Gastrocnemius medialis (tissue), 4 donors: ENCODE measurements at regions not wholly inside any gene's neighbourhood (a gene's known extent, or its start where the extent isn't known, plus 50 kb on each side); places are given as distances from the start of the nearest gene placed in this dataset.

Experiments
- POLR2A ChIP-seq, 2 donors: fragments of 450-650 bp; IDR thresholded peaks; one replicate each; pipeline ENCODE4 v1.6.1; 2017; ENCODE audit warnings: antibody characterized with exemption in 2 of 2, mild to moderate bottlenecking in 2 of 2, moderate library complexity in 2 of 2
- TF ChIP-seq, protein P1 (sequence below), 5 experiments: fragments of 450-650 bp in 3 of 5; fragments of 200-600 bp in 2 of 5; sonication (generic) in 2 of 5; IDR thresholded peaks in 4 of 5; conservative IDR thresholded peaks in 1 of 5; 1 replicate in 4 of 5; 2 replicates in 1 of 5; pipeline ENCODE4 v1.5.1; 2016 to 2019; ENCODE audit warnings: antibody characterized with exemption in 5 of 5, mild to moderate bottlenecking in 3 of 5, moderate library complexity in 3 of 5

DNA sequence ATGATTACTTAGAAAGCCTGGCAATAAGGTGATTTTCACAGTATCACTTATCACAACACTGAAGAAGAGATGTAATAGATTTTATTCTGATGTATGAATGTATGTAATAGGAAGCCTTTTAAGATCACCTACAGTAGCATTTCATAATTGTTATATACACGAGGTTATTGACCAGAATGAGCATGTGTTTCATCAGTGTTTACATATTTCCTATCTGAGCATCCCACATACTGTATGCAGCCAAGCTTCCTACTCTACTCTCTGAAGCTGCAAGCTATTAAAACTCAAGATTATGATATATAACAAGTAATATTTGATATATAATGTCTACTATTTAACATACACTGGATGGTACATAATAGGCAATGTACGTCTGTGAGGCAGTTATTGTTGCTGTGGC lies 190.9 kb upstream of the S100G start:
- TF ChIP-seq POLR2A (IDR thresholded peaks at IDR 0.05): no peak
- TF ChIP-seq, protein P1, sequence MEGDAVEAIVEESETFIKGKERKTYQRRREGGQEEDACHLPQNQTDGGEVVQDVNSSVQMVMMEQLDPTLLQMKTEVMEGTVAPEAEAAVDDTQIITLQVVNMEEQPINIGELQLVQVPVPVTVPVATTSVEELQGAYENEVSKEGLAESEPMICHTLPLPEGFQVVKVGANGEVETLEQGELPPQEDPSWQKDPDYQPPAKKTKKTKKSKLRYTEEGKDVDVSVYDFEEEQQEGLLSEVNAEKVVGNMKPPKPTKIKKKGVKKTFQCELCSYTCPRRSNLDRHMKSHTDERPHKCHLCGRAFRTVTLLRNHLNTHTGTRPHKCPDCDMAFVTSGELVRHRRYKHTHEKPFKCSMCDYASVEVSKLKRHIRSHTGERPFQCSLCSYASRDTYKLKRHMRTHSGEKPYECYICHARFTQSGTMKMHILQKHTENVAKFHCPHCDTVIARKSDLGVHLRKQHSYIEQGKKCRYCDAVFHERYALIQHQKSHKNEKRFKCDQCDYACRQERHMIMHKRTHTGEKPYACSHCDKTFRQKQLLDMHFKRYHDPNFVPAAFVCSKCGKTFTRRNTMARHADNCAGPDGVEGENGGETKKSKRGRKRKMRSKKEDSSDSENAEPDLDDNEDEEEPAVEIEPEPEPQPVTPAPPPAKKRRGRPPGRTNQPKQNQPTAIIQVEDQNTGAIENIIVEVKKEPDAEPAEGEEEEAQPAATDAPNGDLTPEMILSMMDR (IDR thresholded peaks at IDR 0.05 in 4 of 5, conservative IDR thresholded peaks at IDR 0.05 in 1 of 5): no peak
